Ovary (tissue), 7 donors: ENCODE measurements at regions not wholly inside any gene's neighbourhood (a gene's known extent, or its start where the extent isn't known, plus 50 kb on each side); places are given as distances from the start of the nearest gene placed in this dataset.
"Not testable (repeated sequence)": the region's sequence is repeated elsewhere in the genome, so short reads cannot be mapped to it uniquely, and the experiment has no call there.

Experiments
- DNase-seq, 5 donors: peaks; one replicate each; pipeline ENCODE4 v3.0.0-alpha.2; 2019 to 2020
- H3K27ac ChIP-seq, 2 donors: fragments of 200-600 bp; one replicate each; pipeline versions ENCODE4 v1.5.1 to v1.8.0; 2019 to 2022
- H3K27me3 ChIP-seq: fragments of 200-600 bp; one replicate; pipeline ENCODE4 v1.8.0; 2022
- H3K36me3 ChIP-seq: fragments of 200-600 bp; sonication (generic); one replicate; pipeline ENCODE4 v1.5.1; 2019
- H3K4me1 ChIP-seq: one replicate; pipeline ENCODE4 v1.8.1; 2013; ENCODE audit warnings: mild to moderate bottlenecking, moderate library complexity; ENCODE audit not compliant: insufficient read depth
- H3K4me3 ChIP-seq: fragments of 200-600 bp; sonication (generic); one replicate; pipeline ENCODE4 v1.5.1; 2017
- H3K9me3 ChIP-seq, 2 donors: fragments of 200-600 bp in 1 of 2; sonication (generic) in 1 of 2; one replicate each; pipeline versions ENCODE4 v1.5.1 to v1.8.1; 2013 to 2019; ENCODE audit warnings: mild to moderate bottlenecking in 1 of 2, moderate library complexity in 1 of 2
- CTCF ChIP-seq, 3 donors: fragments of 450-650 bp in 2 of 3; fragments of 200-600 bp in 1 of 3; IDR thresholded peaks; one replicate each; pipeline versions ENCODE4 v1.5.1 to v1.8.0; 2016 to 2022; ENCODE audit warnings: antibody characterized with exemption in 3 of 3, mild to moderate bottlenecking in 1 of 3
- EP300 ChIP-seq: sonication (generic); formaldehyde crosslinking; IDR thresholded peaks from one replicate; pipeline ENCODE4 v1.6.1; 2017; ENCODE audit warnings: antibody characterized with exemption
- POLR2A ChIP-seq: fragments of 450-650 bp; IDR thresholded peaks from one replicate; pipeline ENCODE4 v1.6.1; 2017; ENCODE audit warnings: antibody characterized with exemption, mild to moderate bottlenecking, moderate library complexity
- WGBS, 3 donors: extraction: QIAGEN DNeasy Blood & Tissue Kit in 1 of 3; methylation state at CpG; one replicate each; pipeline versions ENCODE4 v1.1.5 to v1.1.7; 2013 to 2017; 5-methylcytosine and 5-hydroxymethylcytosine counted together
- intact Hi-C, 4 donors: fragments of 100-400 bp; cut with DNase I; formaldehyde crosslinking; loops; one replicate each; pipeline versions ENCODE4 v1.11.0 to v1.15.1; 2022 to 2023
- donor health status: DM: no; HTN: no; CAD: no; lungs with moderate emphysema.
- donor health status: DM: no; HTN: no; CAD: no.
- donor health status: Bipolar disorder and iron deficiency.
- donor health status: DM: no; HTN: no; CAD: no.
- donor health status: DM: yes; HTN: yes; CAD: no.

- no peaks in the 10 kb centered on the region for H3K36me3 ChIP-seq
- 66% methylated on average over 2 of the region's 2 CpGs for WGBS, 3 donors
- no peaks in the 10 kb centered on the region for H3K4me1 ChIP-seq
- H3K4me3 ChIP-seq: no peak overlapping the region
- H3K9me3 ChIP-seq: no peaks in the 10 kb centered on the region
- no peak overlapping the region for H3K27ac ChIP-seq
- intact Hi-C loops: no loop called here
- no peaks in the 10 kb centered on the region for H3K27me3 ChIP-seq
- no peak for TF ChIP-seq EP300
- TF ChIP-seq POLR2A: no peak
- no peak for TF ChIP-seq CTCF (IDR thresholded peaks at IDR 0.05)
- DNase-seq: no peak
These were observed 131.8 kb upstream of the GNAI1 start for GRCh38 chr7:80002865-80003264.

- intact Hi-C loops: no loop called here
- no peak overlapping the region for H3K27ac ChIP-seq
- H3K9me3 ChIP-seq: no peaks in the 10 kb centered on the region
- TF ChIP-seq CTCF (IDR thresholded peaks at IDR 0.05): no peak
- no peak for TF ChIP-seq EP300
- TF ChIP-seq POLR2A: no peak
- no peak overlapping the region for H3K4me3 ChIP-seq
- 8 to 17% (median 11%) methylated on average over 1 of the region's 1 CpG for WGBS, 3 donors
- DNase-seq: no peak
- no peaks in the 10 kb centered on the region for H3K27me3 ChIP-seq
- no peaks in the 10 kb centered on the region for H3K36me3 ChIP-seq
- no peaks in the 10 kb centered on the region for H3K4me1 ChIP-seq
These were observed 136.3 kb upstream of the GNAI1 start for GRCh38 chr7:79998363-79998762.

GRCh38 chr7:79997345-79997744, 137.3 kb upstream of the GNAI1 start:
- H3K36me3 ChIP-seq: no peaks in the 10 kb centered on the region
- 92 to 97% (median 96%) methylated on average over 1 of the region's 1 CpG for WGBS, 3 donors
- TF ChIP-seq EP300: no peak
- TF ChIP-seq CTCF (IDR thresholded peaks at IDR 0.05): no peak
- no peak for TF ChIP-seq POLR2A
- intact Hi-C loops: no loop called here
- no peaks in the 10 kb centered on the region for H3K4me1 ChIP-seq
- H3K27ac ChIP-seq: no peak overlapping the region
- no peaks in the 10 kb centered on the region for H3K9me3 ChIP-seq
- no peak for DNase-seq
- no peak overlapping the region for H3K4me3 ChIP-seq
- no peaks in the 10 kb centered on the region for H3K27me3 ChIP-seq

- WGBS, 3 donors: 90 to 91% (median 90%) methylated on average over 3 of the region's 3 CpGs
- H3K27me3 ChIP-seq, H3K9me3 ChIP-seq, H3K4me1 ChIP-seq, intact Hi-C loops, DNase-seq, H3K36me3 ChIP-seq, H3K27ac ChIP-seq, H3K4me3 ChIP-seq: not testable (repeated sequence)
These were observed 138.9 kb upstream of the GNAI1 start for GRCh38 chr7:79995741-79996140.

- H3K27me3 ChIP-seq: no peaks in the 10 kb centered on the region
- intact Hi-C loops: no loop called here
- no peak overlapping the region for H3K4me3 ChIP-seq
- no peaks in the 10 kb centered on the region for H3K9me3 ChIP-seq
- DNase-seq: no peak
- 91 to 97% (median 94%) methylated on average over 1 of the region's 1 CpG for WGBS, 3 donors
- no peaks in the 10 kb centered on the region for H3K4me1 ChIP-seq
- no peaks in the 10 kb centered on the region for H3K36me3 ChIP-seq
- H3K27ac ChIP-seq: no peak overlapping the region
- TF ChIP-seq CTCF (IDR thresholded peaks at IDR 0.05): no peak
- no peak for TF ChIP-seq POLR2A
- no peak for TF ChIP-seq EP300
These were observed 146.0 kb upstream of the GNAI1 start for GRCh38 chr7:79988653-79989052.
